Activated CD4-positive, alpha-beta T cell treated with anti-CD3 and anti-CD28 coated beads, Interleukin-2, amount 10 ng/mL, durations not matched to agents 7 days and 5 days (primary cell): ENCODE measurements at regions not wholly inside any gene's neighbourhood (a gene's known extent, or its start where the extent isn't known, plus 50 kb on each side); places are given as distances from the start of the nearest gene placed in this dataset.

Source experiments
- CTCF ChIA-PET: fragments of 350-600 bp; sonication (Branson Sonifier 250); formaldehyde crosslinking; loops from one replicate; lab custom pipeline; 2021; ENCODE audit warnings: antibody characterized with exemption; lab: Charles Lee
- POLR2A ChIA-PET: fragments of 350-600 bp; sonication (Branson Sonifier 250); formaldehyde crosslinking; loops from one replicate; lab custom pipeline; 2021; ENCODE audit warnings: antibody characterized with exemption; lab: Charles Lee
- DNase-seq: peaks from one replicate; pipeline ENCODE4 v3.0.0-alpha.2; 2020
- H3K27ac Mint-ChIP-seq: one replicate; pipeline ENCODE4 v1.8.0; 2021; ENCODE audit warnings: mild to moderate bottlenecking, moderate library complexity, mixed read lengths
- H3K27me3 Mint-ChIP-seq: one replicate; pipeline ENCODE4 v1.8.0; 2021; ENCODE audit warnings: mixed read lengths
- H3K36me3 Mint-ChIP-seq: one replicate; pipeline ENCODE4 v1.8.0; 2021; ENCODE audit warnings: low read depth, mixed read lengths
- H3K4me1 Mint-ChIP-seq: one replicate; pipeline ENCODE4 v1.8.0; 2021; ENCODE audit warnings: mixed read lengths
- H3K4me3 Mint-ChIP-seq: one replicate; pipeline ENCODE4 v1.8.0; 2021; ENCODE audit warnings: mild to moderate bottlenecking, moderate library complexity, mixed read lengths
- H3K9me3 Mint-ChIP-seq: one replicate; pipeline ENCODE4 v1.8.0; 2021; ENCODE audit warnings: mixed read lengths

GRCh38 chr18:10303171-10303570 is 151.3 kb upstream of the APCDD1 start:
- CTCF ChIA-PET: no interaction called here
- H3K27ac Mint-ChIP-seq: no peak overlapping the region
- H3K4me3 Mint-ChIP-seq: no peak overlapping the region

GRCh38 chr18:10304853-10305252 is 149.6 kb upstream of the APCDD1 start:
- Mint-ChIP-seq H3K27me3 (peaks cover 7% of the 10 kb centered on the region), H3K4me1 (no peaks in the 10 kb centered on the region), H3K27ac (no peak overlapping the region), H3K4me3 (no peak overlapping the region), H3K36me3 (no peaks in the 10 kb centered on the region), H3K9me3 (no peaks in the 10 kb centered on the region)
- ChIA-PET POLR2A (no interaction called here), CTCF (no interaction called here)
- DNase-seq: no peak

More at GRCh38 chr18:10303171-10303570, 151.3 kb upstream of the APCDD1 start:
- H3K4me1 Mint-ChIP-seq: no peaks in the 10 kb centered on the region
- peaks cover 5% of the 10 kb centered on the region for H3K27me3 Mint-ChIP-seq
- H3K9me3 Mint-ChIP-seq: no peaks in the 10 kb centered on the region
- no peaks in the 10 kb centered on the region for H3K36me3 Mint-ChIP-seq
- no peak for DNase-seq
- POLR2A ChIA-PET: no interaction called here

GRCh38 chr18:10306779-10307178 is 147.7 kb upstream of the APCDD1 start:
- POLR2A ChIA-PET: no interaction called here
- Mint-ChIP-seq H3K9me3 (no peaks in the 10 kb centered on the region), H3K4me3 (no peak overlapping the region), H3K36me3 (no peaks in the 10 kb centered on the region), H3K4me1 (no peaks in the 10 kb centered on the region), H3K27me3 (peaks cover 7% of the 10 kb centered on the region), H3K27ac (no peak overlapping the region)
- CTCF ChIA-PET: no interaction called here
- no peak for DNase-seq

- no peaks in the 10 kb centered on the region for H3K9me3 Mint-ChIP-seq
- no peaks in the 10 kb centered on the region for H3K4me1 Mint-ChIP-seq
- peaks cover 7% of the 10 kb centered on the region for H3K27me3 Mint-ChIP-seq
- CTCF ChIA-PET: no interaction called here
- no peaks in the 10 kb centered on the region for H3K36me3 Mint-ChIP-seq
- no peak overlapping the region for H3K27ac Mint-ChIP-seq
- POLR2A ChIA-PET: no interaction called here
- H3K4me3 Mint-ChIP-seq: no peak overlapping the region
- no peak for DNase-seq
Observed at GRCh38 chr18:10308154-10308553, 146.3 kb upstream of the APCDD1 start.

- Mint-ChIP-seq H3K4me1 (no peaks in the 10 kb centered on the region), H3K9me3 (no peaks in the 10 kb centered on the region), H3K36me3 (no peaks in the 10 kb centered on the region), H3K27ac (no peak overlapping the region), H3K4me3 (no peak overlapping the region), H3K27me3 (peaks cover 7% of the 10 kb centered on the region)
- CTCF ChIA-PET: no interaction called here
- DNase-seq: no peak
- POLR2A ChIA-PET: no interaction called here
Observed at GRCh38 chr18:10310626-10311025, 143.8 kb upstream of the APCDD1 start.

GRCh38 chr18:10312326-10313015 is 142.0 kb upstream of the APCDD1 start:
- H3K36me3 Mint-ChIP-seq: no peaks in the 10 kb centered on the region
- DNase-seq: no peak
- no peaks in the 10 kb centered on the region for H3K4me1 Mint-ChIP-seq

GRCh38 chr18:10313016-10313342 is 141.5 kb upstream of the APCDD1 start:
- Mint-ChIP-seq H3K9me3 (no peaks in the 10 kb centered on the region), H3K27ac (no peak overlapping the region)

More at GRCh38 chr18:10312326-10313015, 142.0 kb upstream of the APCDD1 start:
- Mint-ChIP-seq H3K27me3 (peaks cover 6% of the 10 kb centered on the region), H3K27ac (no peak overlapping the region), H3K9me3 (no peaks in the 10 kb centered on the region), H3K4me3 (no peak overlapping the region)
- ChIA-PET CTCF (no interaction called here), POLR2A (no interaction called here)

GRCh38 chr18:10314066-10314465 is 140.4 kb upstream of the APCDD1 start:
- CTCF ChIA-PET: no interaction called here
- Mint-ChIP-seq H3K27ac (no peak overlapping the region), H3K9me3 (no peaks in the 10 kb centered on the region), H3K4me1 (no peaks in the 10 kb centered on the region), H3K36me3 (no peaks in the 10 kb centered on the region), H3K27me3 (no peaks in the 10 kb centered on the region), H3K4me3 (no peak overlapping the region)
- POLR2A ChIA-PET: no interaction called here
- no peak for DNase-seq

More at GRCh38 chr18:10313016-10313342, 141.5 kb upstream of the APCDD1 start:
- Mint-ChIP-seq H3K27me3 (peaks cover 4% of the 10 kb centered on the region), H3K4me1 (no peaks in the 10 kb centered on the region), H3K4me3 (no peak overlapping the region), H3K36me3 (no peaks in the 10 kb centered on the region)
- ChIA-PET CTCF (no interaction called here), POLR2A (no interaction called here)
- no peak for DNase-seq

- Mint-ChIP-seq H3K4me3 (no peak overlapping the region), H3K4me1 (peaks cover 5% of the 10 kb centered on the region), H3K9me3 (no peaks in the 10 kb centered on the region), H3K27me3 (peaks cover 5% of the 10 kb centered on the region), H3K27ac (no peak overlapping the region), H3K36me3 (no peaks in the 10 kb centered on the region)
- POLR2A ChIA-PET: no interaction called here
- no peak for DNase-seq
- CTCF ChIA-PET: no interaction called here
Observed at GRCh38 chr18:10315522-10315921, 138.9 kb upstream of the APCDD1 start.

- peaks cover 5% of the 10 kb centered on the region for H3K27me3 Mint-ChIP-seq
Observed at GRCh38 chr18:10316778-10317177, 137.7 kb upstream of the APCDD1 start.

GRCh38 chr18:10317864-10318690 is 136.4 kb upstream of the APCDD1 start:
- DNase-seq: no peak
- CTCF ChIA-PET: no interaction called here
- H3K36me3 Mint-ChIP-seq: no peaks in the 10 kb centered on the region
- no peak overlapping the region for H3K27ac Mint-ChIP-seq
- peaks cover 5% of the 10 kb centered on the region for H3K4me1 Mint-ChIP-seq
- H3K27me3 Mint-ChIP-seq: peaks cover 6% of the 10 kb centered on the region
- no peak overlapping the region for H3K4me3 Mint-ChIP-seq
- POLR2A ChIA-PET: no interaction called here
- no peaks in the 10 kb centered on the region for H3K9me3 Mint-ChIP-seq

More at GRCh38 chr18:10316778-10317177, 137.7 kb upstream of the APCDD1 start:
- POLR2A ChIA-PET: no interaction called here
- CTCF ChIA-PET: no interaction called here
- Mint-ChIP-seq H3K9me3 (no peaks in the 10 kb centered on the region), H3K4me3 (no peak overlapping the region), H3K27ac (no peak overlapping the region), H3K36me3 (no peaks in the 10 kb centered on the region), H3K4me1 (peaks cover 5% of the 10 kb centered on the region)
- DNase-seq: no peak

- Mint-ChIP-seq H3K9me3 (no peaks in the 10 kb centered on the region), H3K27ac (no peak overlapping the region), H3K27me3 (peaks cover 6% of the 10 kb centered on the region), H3K4me3 (no peak overlapping the region), H3K36me3 (no peaks in the 10 kb centered on the region), H3K4me1 (peaks cover 5% of the 10 kb centered on the region)
- DNase-seq: no peak
- POLR2A ChIA-PET: no interaction called here
- CTCF ChIA-PET: no interaction called here
Observed at GRCh38 chr18:10318691-10318970, 135.8 kb upstream of the APCDD1 start.

GRCh38 chr18:10319026-10319425 is 135.4 kb upstream of the APCDD1 start:
- Mint-ChIP-seq H3K4me1 (peaks cover 5% of the 10 kb centered on the region), H3K36me3 (no peaks in the 10 kb centered on the region), H3K27me3 (peaks cover 6% of the 10 kb centered on the region), H3K9me3 (no peaks in the 10 kb centered on the region), H3K27ac (no peak overlapping the region), H3K4me3 (no peak overlapping the region)
- POLR2A ChIA-PET: no interaction called here
- no peak for DNase-seq
- CTCF ChIA-PET: no interaction called here
